SK-N-MC (cell line): ENCODE measurements at regions not wholly inside any gene's neighbourhood (a gene's known extent, or its start where the extent isn't known, plus 50 kb on each side); places are given as distances from the start of the nearest gene placed in this dataset.

Experiments used
- DNase-seq: peaks from one replicate; pipeline ENCODE4 v3.0.0-alpha.2; 2011; ENCODE audit warnings: low read depth, low spot score
- H3K27ac ChIP-seq: fragments of 200-600 bp; sonication (generic); 2 replicates; pipeline ENCODE4 v1.5.1; 2016; ENCODE audit warnings: mixed run types
- H3K36me3 ChIP-seq: fragments of 200-600 bp; sonication (generic); 2 replicates; pipeline ENCODE4 v1.6.1; 2017; ENCODE audit warnings: antibody characterized with exemption, low read length, mixed read lengths; ENCODE audit not compliant: insufficient read depth
- H3K4me3 ChIP-seq: fragments of 200-600 bp; sonication (generic); 2 replicates; pipeline ENCODE4 v1.5.1; 2016
- H3K9ac ChIP-seq: fragments of 200-600 bp; sonication (generic); 2 replicates; pipeline ENCODE4 v1.8.0; 2017; ENCODE audit warnings: mixed run types, mixed read lengths; ENCODE audit not compliant: insufficient read length
- H3K9me3 ChIP-seq: fragments of 200-600 bp; sonication (generic); 2 replicates; pipeline ENCODE4 v1.6.1; 2017; ENCODE audit warnings: low read depth, mild to moderate bottlenecking, antibody characterized with exemption, low read length, moderate library complexity, mixed read lengths
- EZH2 ChIP-seq: fragments of 200-600 bp; sonication (generic); IDR thresholded peaks from one replicate; pipeline ENCODE4 v1.6.1; 2017; ENCODE audit warnings: antibody characterized with exemption
- FOXP2 ChIP-seq: optimal IDR thresholded peaks from 2 replicates; pipeline ENCODE3; 2011; ENCODE audit warnings: mild to moderate bottlenecking, moderate library complexity; ENCODE audit not compliant: insufficient read depth; ENCODE audit errors: extremely low read length, control extremely low read depth
- POLR2AphosphoS5 ChIP-seq: IDR thresholded peaks from 2 replicates; pipeline ENCODE4 v1.6.1; 2012; ENCODE audit warnings: mild to moderate bottlenecking, low read depth, low read length, borderline replicate concordance

- Histone ChIP-seq H3K36me3 (no peaks in the 10 kb centered on the region), H3K9me3 (no peaks in the 10 kb centered on the region), H3K4me3 (no peak overlapping the region), H3K27ac (no peak overlapping the region), H3K9ac (no peak overlapping the region)
- DNase-seq, result no peak
- no peak for TF ChIP-seq POLR2AphosphoS5
- no peak for TF ChIP-seq EZH2
- no peak for TF ChIP-seq FOXP2
Measured at GRCh38 chrX:25344161-25344936, 328.6 kb upstream of the ARX start.

GRCh38 chrX:25343060-25343459 lies 327.3 kb upstream of the ARX start:
- H3K9me3 ChIP-seq, result no peaks in the 10 kb centered on the region
- no peak overlapping the region for H3K27ac ChIP-seq
- no peak overlapping the region for H3K4me3 ChIP-seq
- H3K36me3 ChIP-seq, result no peaks in the 10 kb centered on the region
- TF ChIP-seq FOXP2 (no peak), POLR2AphosphoS5 (no peak), EZH2 (no peak)
- H3K9ac ChIP-seq, result no peak overlapping the region
- no peak for DNase-seq

DNA sequence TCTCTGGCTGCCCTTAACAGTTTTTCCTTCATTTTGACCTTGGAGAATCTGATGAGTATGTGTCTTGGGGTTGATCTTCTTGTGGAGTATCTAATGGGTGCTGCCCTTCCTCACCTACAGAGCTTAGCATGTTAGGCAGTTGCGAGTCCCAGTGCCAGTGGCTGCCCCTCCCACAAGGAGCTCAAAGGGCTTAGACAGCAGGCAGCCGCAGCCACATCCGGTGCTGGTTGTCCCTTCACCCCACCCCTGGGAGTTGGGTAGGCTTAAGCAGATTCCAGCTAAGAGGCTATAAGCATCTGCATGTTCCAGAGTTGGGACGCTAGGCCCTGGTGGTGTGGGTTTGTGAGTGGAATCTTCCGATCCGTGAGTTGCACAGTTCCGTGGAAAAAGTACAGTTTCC lies 322.1 kb upstream of the ARX start:
- H3K9me3 ChIP-seq, result no peaks in the 10 kb centered on the region
- no peaks in the 10 kb centered on the region for H3K36me3 ChIP-seq
- no peak overlapping the region for H3K4me3 ChIP-seq
- TF ChIP-seq FOXP2, result no peak
- no peak for TF ChIP-seq POLR2AphosphoS5
- no peak for TF ChIP-seq EZH2
- no peak for DNase-seq
- H3K9ac ChIP-seq, result no peak overlapping the region
- H3K27ac ChIP-seq, result no peak overlapping the region

GRCh38 chrX:25300994-25301393 lies 285.2 kb upstream of the ARX start:
- Histone ChIP-seq H3K36me3 (no peaks in the 10 kb centered on the region), H3K4me3 (no peak overlapping the region), H3K9ac (no peak overlapping the region), H3K9me3 (no peaks in the 10 kb centered on the region), H3K27ac (no peak overlapping the region)
- DNase-seq, result no peak
- TF ChIP-seq FOXP2 (no peak), EZH2 (no peak), POLR2AphosphoS5 (no peak)

GRCh38 chrX:25296850-25297249 lies 281.1 kb upstream of the ARX start:
- Histone ChIP-seq H3K9me3 (no peaks in the 10 kb centered on the region), H3K4me3 (no peak overlapping the region), H3K27ac (no peak overlapping the region), H3K36me3 (no peaks in the 10 kb centered on the region), H3K9ac (no peak overlapping the region)
- TF ChIP-seq FOXP2 (no peak), EZH2 (no peak), POLR2AphosphoS5 (no peak)
- no peak for DNase-seq

DNA sequence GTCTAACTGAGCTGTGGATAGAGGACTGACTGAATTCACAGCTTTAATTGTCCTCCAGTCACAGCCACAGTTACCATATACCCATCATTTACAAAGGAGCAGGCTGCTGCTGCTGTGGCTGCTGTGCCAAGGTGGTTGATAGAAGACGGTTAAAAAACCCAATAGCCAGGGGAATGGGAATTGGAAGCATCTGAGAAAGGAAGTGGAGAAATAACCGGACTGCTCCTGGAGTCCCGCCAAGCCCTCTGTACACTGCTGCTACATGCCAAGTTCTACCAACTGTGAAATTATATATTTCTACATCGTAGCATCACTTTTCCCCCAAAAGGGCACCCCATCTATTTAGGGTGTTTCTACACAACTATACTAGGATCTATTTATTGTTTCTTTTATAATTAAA lies 279.7 kb upstream of the ARX start:
- H3K36me3 ChIP-seq, result no peaks in the 10 kb centered on the region
- no peaks in the 10 kb centered on the region for H3K9me3 ChIP-seq
- DNase-seq, result no peak

DNA sequence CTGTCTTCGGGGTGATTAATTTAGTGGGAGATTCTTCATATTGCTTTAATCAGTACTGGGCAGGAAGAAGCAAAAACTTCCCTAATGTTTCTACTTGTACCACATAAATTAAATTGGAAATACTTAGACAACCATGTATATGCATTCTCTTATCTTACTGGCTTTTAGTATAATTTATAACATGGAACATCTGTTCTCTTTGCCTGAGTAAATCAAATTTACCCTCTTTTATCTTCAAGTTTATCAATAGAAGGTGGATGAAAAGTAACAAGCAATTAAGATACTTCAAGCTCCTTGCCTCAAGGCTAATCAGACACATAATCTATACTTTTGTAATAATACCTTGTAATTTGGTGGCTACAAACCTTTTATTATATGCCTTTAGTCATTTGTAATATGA lies 274.4 kb upstream of the ARX start:
- TF ChIP-seq EZH2, result no peak
- no peak for TF ChIP-seq POLR2AphosphoS5
- no peak for TF ChIP-seq FOXP2
- H3K4me3 ChIP-seq, result no peak overlapping the region

More for the DNA sequence above, 279.7 kb upstream of the ARX start:
- Histone ChIP-seq H3K27ac (no peak overlapping the region), H3K9ac (no peak overlapping the region), H3K4me3 (no peak overlapping the region)
- TF ChIP-seq EZH2 (no peak), FOXP2 (no peak)

DNA sequence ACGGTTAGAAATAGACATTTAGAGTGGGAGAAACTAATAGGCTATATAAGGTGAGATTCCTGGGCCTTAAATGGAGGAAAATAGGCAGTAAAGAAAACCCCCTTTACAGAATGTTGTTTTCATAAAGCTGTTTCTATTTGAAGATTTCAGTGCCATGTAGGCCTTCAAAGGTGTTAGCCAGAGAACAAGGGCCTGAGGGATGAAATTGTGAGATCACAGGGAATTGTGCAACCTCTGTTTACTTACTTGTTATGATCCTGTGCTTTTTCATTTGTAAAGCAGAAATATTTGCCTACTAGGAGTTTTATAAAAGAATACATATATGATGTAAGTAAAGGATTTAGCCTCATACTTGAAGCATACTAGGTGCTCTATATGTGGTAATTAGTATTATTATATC lies 272.9 kb upstream of the ARX start:
- H3K9me3 ChIP-seq, result no peaks in the 10 kb centered on the region
- H3K36me3 ChIP-seq, result no peaks in the 10 kb centered on the region
- no peak overlapping the region for H3K9ac ChIP-seq
- TF ChIP-seq EZH2 (no peak), FOXP2 (no peak), POLR2AphosphoS5 (no peak)
- H3K4me3 ChIP-seq, result no peak overlapping the region
- no peak for DNase-seq
- no peak overlapping the region for H3K27ac ChIP-seq

More for the DNA sequence above, 274.4 kb upstream of the ARX start:
- Histone ChIP-seq H3K27ac (no peak overlapping the region), H3K36me3 (no peaks in the 10 kb centered on the region), H3K9ac (no peak overlapping the region), H3K9me3 (no peaks in the 10 kb centered on the region)
- DNase-seq, result no peak

- Histone ChIP-seq H3K36me3 (no peaks in the 10 kb centered on the region), H3K27ac (no peak overlapping the region), H3K9ac (no peak overlapping the region), H3K4me3 (no peak overlapping the region), H3K9me3 (no peaks in the 10 kb centered on the region)
- no peak for DNase-seq
- no peak for TF ChIP-seq FOXP2
- no peak for TF ChIP-seq POLR2AphosphoS5
- TF ChIP-seq EZH2, result no peak
Measured at GRCh38 chrX:25287521-25287920, 271.8 kb upstream of the ARX start.
